Activated CD8-positive, alpha-beta T cell treated with anti-CD3 and anti-CD28 coated beads for 36 hours (primary cell): ENCODE measurements at regions not wholly inside any gene's neighbourhood (a gene's known extent, or its start where the extent isn't known, plus 50 kb on each side); places are given as distances from the start of the nearest gene placed in this dataset.

Experiments used
- ATAC-seq: fragments of 200-7000 bp; cut with Tn5 transposase; one replicate; pipeline ENCODE4 v1.10.0; 2021; ENCODE audit warnings: mild to moderate bottlenecking, moderate library complexity
- CTCF ChIA-PET: fragments of 350-600 bp; sonication (Branson Sonifier 250); formaldehyde crosslinking; loops from one replicate; lab custom pipeline; 2021; ENCODE audit warnings: antibody characterized with exemption; lab: Charles Lee
- POLR2A ChIA-PET: fragments of 350-600 bp; sonication (Branson Sonifier 250); formaldehyde crosslinking; loops from one replicate; lab custom pipeline; 2021; ENCODE audit warnings: antibody characterized with exemption; lab: Charles Lee
- DNase-seq: peaks from one replicate; pipeline ENCODE4 v3.0.0-alpha.2; 2020
- H3K27ac Mint-ChIP-seq: one replicate; pipeline ENCODE4 v1.8.0; 2021; ENCODE audit warnings: mild to moderate bottlenecking, mixed read lengths
- H3K27me3 Mint-ChIP-seq: one replicate; pipeline ENCODE4 v1.8.0; 2021; ENCODE audit warnings: mixed read lengths
- H3K36me3 Mint-ChIP-seq: one replicate; pipeline ENCODE4 v1.8.0; 2021; ENCODE audit warnings: low read depth, mixed read lengths
- H3K4me1 Mint-ChIP-seq: one replicate; pipeline ENCODE4 v1.8.0; 2021; ENCODE audit warnings: low read depth, mixed read lengths
- H3K4me3 Mint-ChIP-seq: one replicate; pipeline ENCODE4 v1.8.0; 2021; ENCODE audit warnings: mild to moderate bottlenecking, moderate library complexity, mixed read lengths
- H3K9me3 Mint-ChIP-seq: one replicate; pipeline ENCODE4 v1.8.0; 2021; ENCODE audit warnings: mixed read lengths
- intact Hi-C: fragments of 100-400 bp; cut with micrococcal nuclease; formaldehyde crosslinking; loops from one replicate; pipeline ENCODE4 v1.10.0; 2022
- TF ChIP-seq, protein P1 (sequence below): fragments of 200-600 bp; IDR thresholded peaks from one replicate; pipeline ENCODE4 v1.8.0; 2022; ENCODE audit warnings: antibody characterized with exemption, mild to moderate bottlenecking

- intact Hi-C loops, result no loop called here
- TF ChIP-seq, protein P1, sequence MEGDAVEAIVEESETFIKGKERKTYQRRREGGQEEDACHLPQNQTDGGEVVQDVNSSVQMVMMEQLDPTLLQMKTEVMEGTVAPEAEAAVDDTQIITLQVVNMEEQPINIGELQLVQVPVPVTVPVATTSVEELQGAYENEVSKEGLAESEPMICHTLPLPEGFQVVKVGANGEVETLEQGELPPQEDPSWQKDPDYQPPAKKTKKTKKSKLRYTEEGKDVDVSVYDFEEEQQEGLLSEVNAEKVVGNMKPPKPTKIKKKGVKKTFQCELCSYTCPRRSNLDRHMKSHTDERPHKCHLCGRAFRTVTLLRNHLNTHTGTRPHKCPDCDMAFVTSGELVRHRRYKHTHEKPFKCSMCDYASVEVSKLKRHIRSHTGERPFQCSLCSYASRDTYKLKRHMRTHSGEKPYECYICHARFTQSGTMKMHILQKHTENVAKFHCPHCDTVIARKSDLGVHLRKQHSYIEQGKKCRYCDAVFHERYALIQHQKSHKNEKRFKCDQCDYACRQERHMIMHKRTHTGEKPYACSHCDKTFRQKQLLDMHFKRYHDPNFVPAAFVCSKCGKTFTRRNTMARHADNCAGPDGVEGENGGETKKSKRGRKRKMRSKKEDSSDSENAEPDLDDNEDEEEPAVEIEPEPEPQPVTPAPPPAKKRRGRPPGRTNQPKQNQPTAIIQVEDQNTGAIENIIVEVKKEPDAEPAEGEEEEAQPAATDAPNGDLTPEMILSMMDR, result no peak
- Mint-ChIP-seq H3K4me3 (no peak overlapping the region), H3K9me3 (peaks cover 5% of the 10 kb centered on the region), H3K27me3 (peaks cover 6% of the 10 kb centered on the region), H3K36me3 (no peaks in the 10 kb centered on the region), H3K4me1 (no peaks in the 10 kb centered on the region), H3K27ac (no peak overlapping the region)
- POLR2A ChIA-PET, result no interaction called here
- CTCF ChIA-PET, result no interaction called here
- ATAC-seq, result no peak
- DNase-seq, result no peak
Measured at GRCh38 chr6:155586090-155586489, 130.5 kb upstream of the NOX3 start.

DNA sequence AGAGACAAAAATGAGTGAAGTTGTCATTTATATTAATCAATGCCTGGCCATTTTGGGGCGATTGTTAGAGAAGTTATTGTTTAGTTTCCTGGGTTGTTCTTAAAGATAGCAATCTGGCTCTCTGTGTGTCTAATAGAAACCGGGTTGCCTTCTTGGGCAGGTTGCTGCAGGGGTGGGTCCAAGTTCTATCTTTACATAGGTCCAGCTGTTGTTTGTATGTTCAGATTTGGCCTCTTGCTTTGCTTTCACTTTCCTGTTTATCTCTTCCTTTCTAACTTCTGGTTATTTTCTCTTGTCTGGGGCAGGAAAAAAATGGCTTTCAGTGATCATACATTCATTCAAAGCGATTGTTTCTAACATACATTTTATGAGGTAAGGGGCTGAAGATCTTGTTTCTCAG, 128.4 kb upstream of the NOX3 start:
- TF ChIP-seq, protein P1, result no peak
- POLR2A ChIA-PET, result no interaction called here
- CTCF ChIA-PET, result interaction anchor here (0.7 kb wide), 1 partner anchor 72 kb away, joined by 3 read pairs; no protein-coding TSS in a partner anchor
- Mint-ChIP-seq H3K4me3 (no peak overlapping the region), H3K4me1 (no peaks in the 10 kb centered on the region), H3K27me3 (no peaks in the 10 kb centered on the region), H3K27ac (no peak overlapping the region), H3K36me3 (no peaks in the 10 kb centered on the region), H3K9me3 (peaks cover 5% of the 10 kb centered on the region)
- intact Hi-C loops, result no loop called here
- no peak for ATAC-seq
- DNase-seq, result no peak

DNA sequence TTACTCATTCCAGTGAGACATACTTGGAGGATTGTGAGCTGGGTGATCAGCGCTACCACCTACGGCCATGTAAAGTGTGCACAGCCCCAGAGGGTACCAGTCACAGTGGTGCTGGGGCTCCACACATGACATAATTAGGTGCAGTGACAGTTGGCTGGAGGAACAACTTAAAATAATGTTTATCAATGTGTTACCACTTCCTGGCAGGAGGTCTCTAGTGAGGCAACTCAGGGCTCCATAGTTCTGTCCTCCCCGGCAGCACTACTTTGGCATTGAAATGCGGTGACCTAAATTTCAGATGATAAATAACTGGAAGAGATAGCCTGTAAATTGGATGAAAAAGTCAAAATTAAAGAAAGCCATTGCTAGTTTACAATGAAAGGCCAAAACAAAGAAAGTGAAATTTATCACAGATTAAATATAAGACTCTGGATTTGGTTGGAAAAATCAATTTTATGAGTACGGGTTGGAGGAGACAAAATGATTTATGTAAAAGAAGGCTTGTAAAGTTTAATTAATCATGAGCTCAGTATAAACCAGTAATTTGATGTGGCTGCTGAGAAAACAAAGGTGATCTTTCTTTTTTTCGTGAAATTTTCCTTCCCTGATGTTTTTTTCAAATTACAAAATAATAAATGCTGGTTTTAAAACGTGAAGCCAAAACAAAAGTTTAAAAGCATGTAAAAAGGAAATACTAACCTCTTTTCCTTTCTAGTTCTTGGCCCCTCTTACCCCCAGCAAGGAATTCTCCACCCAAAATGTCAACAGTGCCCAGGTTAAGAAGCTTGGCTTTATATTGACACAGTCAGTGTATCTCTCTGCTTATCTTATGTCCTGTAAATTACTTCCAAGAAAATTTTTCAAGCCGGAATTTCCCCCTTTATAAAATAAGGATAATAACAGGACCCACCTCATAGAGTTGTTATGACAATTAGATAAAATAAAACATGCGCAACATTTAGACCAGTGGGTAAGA, 126.7 kb upstream of the NOX3 start:
- H3K4me1 Mint-ChIP-seq, result no peaks in the 10 kb centered on the region
- DNase-seq, result no peak
- TF ChIP-seq, protein P1, result no peak
- no peak for ATAC-seq
- intact Hi-C loops, result no loop called here
- CTCF ChIA-PET, result no interaction called here
- POLR2A ChIA-PET, result no interaction called here
- H3K27ac Mint-ChIP-seq, result no peak overlapping the region
- H3K27me3 Mint-ChIP-seq, result no peaks in the 10 kb centered on the region
- no peak overlapping the region for H3K4me3 Mint-ChIP-seq
- H3K9me3 Mint-ChIP-seq, result no peaks in the 10 kb centered on the region
- no peaks in the 10 kb centered on the region for H3K36me3 Mint-ChIP-seq

GRCh38 chr6:155580904-155581303, 125.3 kb upstream of the NOX3 start:
- POLR2A ChIA-PET, result no interaction called here
- no peaks in the 10 kb centered on the region for H3K36me3 Mint-ChIP-seq
- no peak for DNase-seq

More at GRCh38 chr6:155580904-155581303, 125.3 kb upstream of the NOX3 start:
- TF ChIP-seq, protein P1, result no peak
- H3K9me3 Mint-ChIP-seq, result no peaks in the 10 kb centered on the region
- no peak overlapping the region for H3K27ac Mint-ChIP-seq
- no peaks in the 10 kb centered on the region for H3K4me1 Mint-ChIP-seq
- CTCF ChIA-PET, result interaction anchor here (0.7 to 1.2 kb wide), 3 partner anchors 10 to 254 kb away, joined by 3 to 6 read pairs (median 3); no protein-coding TSS in a partner anchor
- no peaks in the 10 kb centered on the region for H3K27me3 Mint-ChIP-seq
- no peak overlapping the region for H3K4me3 Mint-ChIP-seq
- no peak for ATAC-seq
- intact Hi-C loops, result no loop called here
